Spleen (tissue), 11 donors: ENCODE measurements at regions not wholly inside any gene's neighbourhood (a gene's known extent, or its start where the extent isn't known, plus 50 kb on each side); places are given as distances from the start of the nearest gene placed in this dataset.

Experiments
- DNase-seq: peaks from one replicate; pipeline ENCODE4 v3.0.0-alpha.2; 2020
- H3K27ac ChIP-seq, 8 donors: fragments of 200-600 bp; sonication (generic) in 7 of 8; 1 replicate in 4 of 8; 2 replicates in 4 of 8; pipeline versions ENCODE4 v1.5.0 to v1.8.0; 2016 to 2021; ENCODE audit warnings: inconsistent platforms in 4 of 8, mild to moderate bottlenecking in 4 of 8, moderate library complexity in 1 of 8
- H3K27me3 ChIP-seq, 7 donors: fragments of 200-600 bp; sonication (generic) in 6 of 7; replicated peaks in 1 of 7; 1 replicate in 4 of 7; 2 replicates in 3 of 7; pipeline versions ENCODE4 v1.5.0 to v1.8.0; 2016 to 2021; ENCODE audit warnings: inconsistent platforms in 3 of 7, mild to moderate bottlenecking in 1 of 7
- H3K36me3 ChIP-seq, 6 donors: fragments of 200-600 bp; sonication (generic) in 5 of 6; 1 replicate in 4 of 6; 2 replicates in 2 of 6; pipeline versions ENCODE4 v1.5.0 to v1.8.0; 2016 to 2021; ENCODE audit warnings: inconsistent platforms in 2 of 6
- H3K4me1 ChIP-seq, 6 donors: fragments of 200-600 bp; sonication (generic) in 5 of 6; 1 replicate in 3 of 6; 2 replicates in 3 of 6; pipeline versions ENCODE4 v1.5.0 to v1.8.0; 2016 to 2021; ENCODE audit warnings: inconsistent platforms in 3 of 6
- H3K4me3 ChIP-seq, 8 donors: fragments of 200-600 bp; sonication (generic) in 7 of 8; 1 replicate in 4 of 8; 2 replicates in 4 of 8; pipeline versions ENCODE4 v1.5.0 to v1.8.0; 2016 to 2021; ENCODE audit warnings: inconsistent platforms in 4 of 8, mild to moderate bottlenecking in 4 of 8, moderate library complexity in 2 of 8
- H3K9me3 ChIP-seq, 8 donors: fragments of 200-600 bp; sonication (generic) in 7 of 8; 1 replicate in 4 of 8; 2 replicates in 4 of 8; pipeline versions ENCODE4 v1.5.0 to v1.8.0; 2016 to 2021; ENCODE audit warnings: inconsistent platforms in 4 of 8
- POLR2A ChIP-seq, 3 donors: fragments of 450-650 bp; IDR thresholded peaks; one replicate each; pipeline ENCODE4 v1.5.1; 2017; ENCODE audit warnings: antibody characterized with exemption in 3 of 3, mild to moderate bottlenecking in 1 of 3
- POLR2AphosphoS5 ChIP-seq, 3 donors: sonication (generic); formaldehyde crosslinking; IDR thresholded peaks; one replicate each; pipeline ENCODE4 v1.5.1; 2017; ENCODE audit warnings: antibody characterized with exemption in 3 of 3
- WGBS, 5 donors: extraction: QIAGEN DNeasy Blood & Tissue Kit in 3 of 5; methylation state at CpG; one replicate each; pipeline versions ENCODE4 v1.1.5 to v1.1.7; 2013 to 2018; 5-methylcytosine and 5-hydroxymethylcytosine counted together
- intact Hi-C: fragments of 100-400 bp; cut with DNase I; formaldehyde crosslinking; loops from one replicate; pipeline ENCODE4 v1.15.0; 2023; ENCODE audit warnings: low total_unique reads
- TF ChIP-seq, protein P1 (sequence below), 11 experiments: fragments of 200-600 bp in 7 of 11; fragments of 450-650 bp in 4 of 11; sonication (generic) in 4 of 11; IDR thresholded peaks in 8 of 11; conservative IDR thresholded peaks in 3 of 11; 1 replicate in 7 of 11; 2 replicates in 4 of 11; pipeline versions ENCODE4 v1.4.0 to v1.8.0; 2016 to 2021; ENCODE audit warnings: antibody characterized with exemption in 11 of 11, inconsistent platforms in 4 of 11, mild to moderate bottlenecking in 1 of 11
- donor health status: healthy with polysubstance abuse.
- donor health status: DM: no; HTN: no; CAD: no; lungs with moderate emphysema.
- donor health status: DM: no; HTN: no; CAD: no.
- donor health status: Bipolar disorder and iron deficiency.
- donor health status: healthy.
- donor health status: DM: no; HTN: no; CAD: no.
- donor health status: DM: yes; HTN: yes; CAD: no.

DNA sequence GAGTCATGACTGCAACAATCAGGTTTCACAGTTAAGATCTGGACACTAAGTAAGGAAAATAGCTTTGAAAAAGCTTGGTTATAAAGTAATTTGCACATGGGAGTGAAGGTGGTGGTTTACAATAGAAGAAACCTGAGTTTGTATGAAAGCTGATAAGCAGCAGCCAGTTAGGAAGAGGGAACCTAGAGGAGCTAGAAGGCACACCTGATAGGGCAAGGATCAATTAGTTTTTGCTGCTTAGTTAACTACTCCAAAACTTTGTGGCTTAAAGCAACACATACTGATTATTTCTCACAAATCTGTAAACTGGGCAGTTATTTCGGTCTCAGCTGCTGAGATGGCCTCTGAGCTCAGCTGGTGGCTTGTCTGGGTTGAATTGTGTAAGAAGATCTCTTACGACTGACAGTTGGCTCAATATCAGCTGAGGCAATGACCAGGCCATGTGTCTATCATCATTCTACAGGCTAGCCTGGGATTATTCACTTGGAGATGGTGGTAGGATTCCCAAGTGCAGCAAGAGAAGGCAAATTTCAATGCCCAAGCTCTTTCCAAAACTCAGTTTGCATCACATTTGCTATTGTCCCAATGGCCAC lies 255.0 kb upstream of the PITX2 start:
- H3K36me3 ChIP-seq, result no peaks in the 10 kb centered on the region
- DNase-seq, result no peak
- no peaks in the 10 kb centered on the region for H3K4me1 ChIP-seq
- H3K9me3 ChIP-seq, result no peaks in the 10 kb centered on the region
- 50 to 71% (median 62%) methylated on average over 2 of the region's 2 CpGs for WGBS, 5 donors
- no peak for TF ChIP-seq POLR2A (IDR thresholded peaks at IDR 0.05)
- TF ChIP-seq, protein P1, sequence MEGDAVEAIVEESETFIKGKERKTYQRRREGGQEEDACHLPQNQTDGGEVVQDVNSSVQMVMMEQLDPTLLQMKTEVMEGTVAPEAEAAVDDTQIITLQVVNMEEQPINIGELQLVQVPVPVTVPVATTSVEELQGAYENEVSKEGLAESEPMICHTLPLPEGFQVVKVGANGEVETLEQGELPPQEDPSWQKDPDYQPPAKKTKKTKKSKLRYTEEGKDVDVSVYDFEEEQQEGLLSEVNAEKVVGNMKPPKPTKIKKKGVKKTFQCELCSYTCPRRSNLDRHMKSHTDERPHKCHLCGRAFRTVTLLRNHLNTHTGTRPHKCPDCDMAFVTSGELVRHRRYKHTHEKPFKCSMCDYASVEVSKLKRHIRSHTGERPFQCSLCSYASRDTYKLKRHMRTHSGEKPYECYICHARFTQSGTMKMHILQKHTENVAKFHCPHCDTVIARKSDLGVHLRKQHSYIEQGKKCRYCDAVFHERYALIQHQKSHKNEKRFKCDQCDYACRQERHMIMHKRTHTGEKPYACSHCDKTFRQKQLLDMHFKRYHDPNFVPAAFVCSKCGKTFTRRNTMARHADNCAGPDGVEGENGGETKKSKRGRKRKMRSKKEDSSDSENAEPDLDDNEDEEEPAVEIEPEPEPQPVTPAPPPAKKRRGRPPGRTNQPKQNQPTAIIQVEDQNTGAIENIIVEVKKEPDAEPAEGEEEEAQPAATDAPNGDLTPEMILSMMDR (IDR thresholded peaks at IDR 0.05 in 8 of 11, conservative IDR thresholded peaks at IDR 0.05 in 3 of 11), result no peak
- no peak for TF ChIP-seq POLR2AphosphoS5 (IDR thresholded peaks at IDR 0.05)
- no peak overlapping the region for H3K27ac ChIP-seq
- no peak overlapping the region for H3K4me3 ChIP-seq
- intact Hi-C loops, result no loop called here
- H3K27me3 ChIP-seq, result no peaks in the 10 kb centered on the region

DNA sequence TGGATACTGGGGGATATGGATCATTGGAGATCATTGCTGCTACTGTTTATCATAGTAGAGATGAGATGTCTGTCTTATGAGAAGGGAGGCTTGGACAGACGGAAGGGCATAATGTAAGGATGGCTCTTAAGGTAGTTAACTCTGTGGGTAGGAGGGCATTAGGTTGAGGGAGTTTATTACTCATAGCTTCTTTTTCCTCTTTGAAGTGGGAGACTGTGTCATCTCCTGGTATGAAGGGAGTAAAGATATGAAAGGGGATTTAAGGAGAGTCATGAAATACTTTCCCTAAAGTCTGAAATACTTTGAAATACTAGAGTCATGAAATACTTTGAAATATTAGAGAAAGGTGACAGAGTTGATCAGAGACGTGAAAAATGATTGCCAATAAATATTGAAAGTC lies 255.5 kb upstream of the PITX2 start:
- intact Hi-C loops, result no loop called here
- no peaks in the 10 kb centered on the region for H3K36me3 ChIP-seq
- no peak for DNase-seq
- WGBS, 5 donors, result 59 to 86% (median 66%) methylated on average over 2 of the region's 2 CpGs
- no peak overlapping the region for H3K4me3 ChIP-seq
- H3K4me1 ChIP-seq, result no peaks in the 10 kb centered on the region
- no peaks in the 10 kb centered on the region for H3K27me3 ChIP-seq
- no peaks in the 10 kb centered on the region for H3K9me3 ChIP-seq
- H3K27ac ChIP-seq, result no peak overlapping the region
- no peak for TF ChIP-seq POLR2AphosphoS5 (IDR thresholded peaks at IDR 0.05)
- no peak for TF ChIP-seq POLR2A (IDR thresholded peaks at IDR 0.05)
- TF ChIP-seq, protein P1 (IDR thresholded peaks at IDR 0.05 in 8 of 11, conservative IDR thresholded peaks at IDR 0.05 in 3 of 11), result no peak

DNA sequence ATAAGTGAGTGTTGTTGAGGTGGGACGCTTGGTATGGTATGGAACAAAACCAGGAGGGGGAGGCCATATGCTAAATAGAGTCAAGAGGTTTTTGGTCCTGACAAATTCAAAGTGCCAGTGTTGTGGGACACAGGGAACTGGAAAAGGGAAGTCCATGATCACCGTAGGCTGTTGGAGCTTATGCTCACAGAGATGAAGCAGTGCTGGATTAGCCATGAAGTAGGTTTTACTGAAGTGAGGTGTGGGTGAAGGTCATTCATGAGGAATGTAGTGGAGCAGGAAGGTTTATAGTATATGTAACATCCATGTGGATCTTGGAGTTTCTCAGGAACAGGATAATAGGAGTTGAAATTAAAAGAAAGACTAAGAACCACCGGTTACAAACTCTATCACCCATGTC lies 256.1 kb upstream of the PITX2 start:
- H3K4me3 ChIP-seq, result no peak overlapping the region
- H3K27ac ChIP-seq, result no peak overlapping the region
- TF ChIP-seq POLR2AphosphoS5 (IDR thresholded peaks at IDR 0.05) (no peak), POLR2A (IDR thresholded peaks at IDR 0.05) (no peak)
- TF ChIP-seq, protein P1 (IDR thresholded peaks at IDR 0.05 in 8 of 11, conservative IDR thresholded peaks at IDR 0.05 in 3 of 11), result no peak
- H3K4me1 ChIP-seq, result no peaks in the 10 kb centered on the region
- no peaks in the 10 kb centered on the region for H3K27me3 ChIP-seq
- no peak for DNase-seq
- intact Hi-C loops, result no loop called here
- no peaks in the 10 kb centered on the region for H3K9me3 ChIP-seq
- 79 to 86% (median 81%) methylated on average over 3 of the region's 3 CpGs for WGBS, 5 donors
- H3K36me3 ChIP-seq, result no peaks in the 10 kb centered on the region

DNA sequence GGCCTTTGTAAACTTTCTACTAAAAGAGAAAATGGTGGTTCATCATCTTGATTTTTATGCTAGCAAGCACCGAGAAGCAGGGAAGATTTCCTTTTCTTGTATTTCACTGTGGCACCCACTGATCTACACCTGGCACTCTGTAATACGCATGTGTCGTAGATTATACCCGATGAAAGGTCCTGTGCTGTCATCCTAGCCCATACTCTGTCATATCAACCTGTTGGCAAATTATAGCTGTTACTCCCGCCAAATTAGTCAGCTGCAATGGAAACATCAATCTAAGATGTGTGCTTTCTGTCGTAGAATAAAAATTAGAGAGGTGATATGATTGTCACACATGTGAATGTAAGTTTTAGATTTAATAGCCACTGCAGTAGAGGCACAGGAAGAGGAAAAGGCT lies 263.4 kb upstream of the PITX2 start:
- no peaks in the 10 kb centered on the region for H3K27me3 ChIP-seq
- no peak overlapping the region for H3K4me3 ChIP-seq
- H3K9me3 ChIP-seq, result peaks cover 0 to under 1% (median 0%) of the 10 kb centered on the region in 8 donors
- WGBS, 5 donors, result 85 to 95% (median 89%) methylated on average over 6 of the region's 6 CpGs
- intact Hi-C loops, result no loop called here
- TF ChIP-seq, protein P1 (IDR thresholded peaks at IDR 0.05 in 8 of 11, conservative IDR thresholded peaks at IDR 0.05 in 3 of 11), result no peak
- TF ChIP-seq POLR2AphosphoS5 (IDR thresholded peaks at IDR 0.05), result no peak
- TF ChIP-seq POLR2A (IDR thresholded peaks at IDR 0.05), result no peak
- no peak for DNase-seq
- no peak overlapping the region for H3K27ac ChIP-seq
- H3K4me1 ChIP-seq, result no peaks in the 10 kb centered on the region
- no peaks in the 10 kb centered on the region for H3K36me3 ChIP-seq
